ENCODE measurements at regions not wholly inside any gene's neighbourhood (a gene's known extent, or its start where the extent isn't known, plus 50 kb on each side); places are given as distances from the start of the nearest gene placed in this dataset.
A peak's percentile ranks its signal among the peaks of the same experiment; 100 is the strongest.

DNA sequence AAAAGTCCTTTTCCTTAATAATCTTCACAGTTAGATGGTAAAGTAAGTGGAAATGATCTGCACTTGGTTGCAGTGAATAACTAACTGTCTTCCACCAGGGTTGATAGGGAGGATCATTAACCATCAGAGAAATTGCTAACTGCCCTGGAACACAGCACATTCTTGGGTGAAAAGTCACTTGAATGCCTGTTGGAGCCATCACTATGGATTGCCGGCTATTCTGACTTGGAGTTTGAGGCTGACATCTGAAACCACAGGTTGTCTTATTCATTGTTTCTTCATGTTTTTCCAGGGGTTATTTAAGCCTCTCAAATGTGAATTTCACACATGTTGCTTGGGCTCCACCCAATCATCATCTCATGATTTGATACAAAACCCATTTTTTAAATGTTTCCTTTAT lies 901.4 kb downstream of the MCTP2 start:
- TF ChIP-seq EP300 (IDR thresholded peaks at IDR 0.05) (no peak), POLR2A (IDR thresholded peaks at IDR 0.05) (no peak), POLR2AphosphoS5 (IDR thresholded peaks at IDR 0.05) (no peak)
- TF ChIP-seq, protein P1, sequence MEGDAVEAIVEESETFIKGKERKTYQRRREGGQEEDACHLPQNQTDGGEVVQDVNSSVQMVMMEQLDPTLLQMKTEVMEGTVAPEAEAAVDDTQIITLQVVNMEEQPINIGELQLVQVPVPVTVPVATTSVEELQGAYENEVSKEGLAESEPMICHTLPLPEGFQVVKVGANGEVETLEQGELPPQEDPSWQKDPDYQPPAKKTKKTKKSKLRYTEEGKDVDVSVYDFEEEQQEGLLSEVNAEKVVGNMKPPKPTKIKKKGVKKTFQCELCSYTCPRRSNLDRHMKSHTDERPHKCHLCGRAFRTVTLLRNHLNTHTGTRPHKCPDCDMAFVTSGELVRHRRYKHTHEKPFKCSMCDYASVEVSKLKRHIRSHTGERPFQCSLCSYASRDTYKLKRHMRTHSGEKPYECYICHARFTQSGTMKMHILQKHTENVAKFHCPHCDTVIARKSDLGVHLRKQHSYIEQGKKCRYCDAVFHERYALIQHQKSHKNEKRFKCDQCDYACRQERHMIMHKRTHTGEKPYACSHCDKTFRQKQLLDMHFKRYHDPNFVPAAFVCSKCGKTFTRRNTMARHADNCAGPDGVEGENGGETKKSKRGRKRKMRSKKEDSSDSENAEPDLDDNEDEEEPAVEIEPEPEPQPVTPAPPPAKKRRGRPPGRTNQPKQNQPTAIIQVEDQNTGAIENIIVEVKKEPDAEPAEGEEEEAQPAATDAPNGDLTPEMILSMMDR (IDR thresholded peaks at IDR 0.05) = no peak
- intact Hi-C loops (cut with DNase I) = no loop called here
- Histone ChIP-seq H3K36me3 (no peaks in the 10 kb centered on the region), H3K4me3 (no peak overlapping the region), H3K4me1 (peaks cover 0 to 11% (median 8%) of the 10 kb centered on the region in 4 donors), H3K9me3 (no peaks in the 10 kb centered on the region), H3K27ac (peak overlapping the region in 1 of 4 donors; percentile 20), H3K27me3 (no peaks in the 10 kb centered on the region)
- DNase-seq = no peak
- WGBS, 2 donors = 76 to 79% methylated on average over 1 of the region's 1 CpG

DNA sequence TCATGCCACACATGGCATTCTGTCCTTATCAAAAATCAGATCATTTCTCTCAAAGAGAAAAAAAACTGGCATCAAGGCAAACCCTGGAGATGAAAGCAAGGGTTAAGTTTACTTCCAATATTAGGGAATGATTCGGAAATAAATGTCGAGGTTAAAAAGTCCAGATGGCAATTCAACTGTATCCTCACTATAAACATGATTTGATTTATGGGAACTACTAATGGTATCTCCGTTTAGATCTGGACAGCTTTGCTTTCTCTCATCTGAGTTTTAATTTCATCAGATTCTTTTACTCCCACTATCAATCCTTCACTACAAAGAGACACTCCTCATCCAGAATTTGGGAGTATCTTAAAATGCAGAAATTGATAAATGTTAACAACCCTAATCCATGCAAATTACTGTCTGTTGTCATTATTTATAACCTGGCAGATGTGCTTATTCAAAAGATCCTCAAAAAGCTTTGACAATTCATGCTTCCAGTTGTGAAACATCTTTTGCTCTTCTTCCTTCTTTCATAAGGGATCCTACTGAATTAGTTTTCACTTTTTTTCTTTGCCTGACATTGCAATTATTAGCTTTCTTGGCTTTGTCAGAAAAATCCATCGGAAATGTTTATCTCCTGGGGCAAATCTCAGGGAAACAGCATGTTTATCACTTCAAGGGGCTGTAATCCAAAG lies 903.2 kb downstream of the MCTP2 start:
- 17 to 42% methylated on average over 4 of the region's 4 CpGs for WGBS, 2 donors
- TF ChIP-seq POLR2AphosphoS5 (IDR thresholded peaks at IDR 0.05) = peak in 2 of 4 donors; percentile 29 to 32
- TF ChIP-seq, protein P1 (IDR thresholded peaks at IDR 0.05) = no peak
- Histone ChIP-seq H3K4me1 (peaks cover 0 to 11% (median 8%) of the 10 kb centered on the region in 4 donors), H3K27me3 (no peaks in the 10 kb centered on the region), H3K9me3 (no peaks in the 10 kb centered on the region), H3K27ac (peak overlapping the region in 1 of 4 donors; percentile 18), H3K4me3 (no peak overlapping the region), H3K36me3 (no peaks in the 10 kb centered on the region)
- DNase-seq = no peak
- intact Hi-C loops (cut with DNase I) = no loop called here

DNA sequence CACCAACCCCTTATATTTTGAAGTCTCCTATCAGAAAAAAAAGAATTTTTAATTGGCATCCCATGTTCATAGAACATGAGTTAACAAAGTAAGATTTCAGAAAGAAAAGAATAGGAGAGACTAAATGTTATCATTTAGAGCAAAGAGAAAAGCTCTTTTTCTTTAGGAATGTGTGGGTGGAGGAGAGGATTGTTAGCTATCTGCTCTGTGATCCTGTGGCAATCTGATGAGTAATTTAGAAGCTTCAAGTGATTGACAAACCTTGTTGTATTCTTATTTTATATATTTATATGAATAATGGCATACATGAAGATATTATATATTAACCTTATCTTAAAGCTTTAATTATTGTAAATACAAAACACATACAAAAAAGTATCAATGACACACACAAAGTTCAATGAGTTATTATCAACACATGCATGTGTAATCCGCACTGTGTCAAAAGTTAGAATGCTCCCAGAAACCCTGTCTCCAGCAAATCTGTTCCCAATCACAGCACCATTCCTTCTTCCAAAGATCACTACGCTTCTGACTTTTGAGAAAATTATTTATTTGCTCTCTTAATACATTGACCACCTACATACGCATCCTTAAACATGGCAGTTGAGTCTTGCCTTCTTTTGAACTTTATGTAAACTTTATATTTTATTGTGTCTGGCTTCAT lies 907.4 kb downstream of the MCTP2 start:
- Histone ChIP-seq H3K4me1 (peaks cover 0 to 23% (median 12%) of the 10 kb centered on the region in 4 donors), H3K27ac (no peak overlapping the region), H3K27me3 (no peaks in the 10 kb centered on the region), H3K36me3 (no peaks in the 10 kb centered on the region), H3K9me3 (no peaks in the 10 kb centered on the region), H3K4me3 (no peak overlapping the region)
- TF ChIP-seq POLR2A (IDR thresholded peaks at IDR 0.05) = no peak
- no peak for TF ChIP-seq EP300 (IDR thresholded peaks at IDR 0.05)
- no peak for TF ChIP-seq POLR2AphosphoS5 (IDR thresholded peaks at IDR 0.05)
- TF ChIP-seq, protein P1 (IDR thresholded peaks at IDR 0.05) = no peak
- DNase-seq = no peak
- intact Hi-C loops (cut with DNase I) = no loop called here
- 85% methylated on average over 3 of the region's 3 CpGs for WGBS, 2 donors

DNA sequence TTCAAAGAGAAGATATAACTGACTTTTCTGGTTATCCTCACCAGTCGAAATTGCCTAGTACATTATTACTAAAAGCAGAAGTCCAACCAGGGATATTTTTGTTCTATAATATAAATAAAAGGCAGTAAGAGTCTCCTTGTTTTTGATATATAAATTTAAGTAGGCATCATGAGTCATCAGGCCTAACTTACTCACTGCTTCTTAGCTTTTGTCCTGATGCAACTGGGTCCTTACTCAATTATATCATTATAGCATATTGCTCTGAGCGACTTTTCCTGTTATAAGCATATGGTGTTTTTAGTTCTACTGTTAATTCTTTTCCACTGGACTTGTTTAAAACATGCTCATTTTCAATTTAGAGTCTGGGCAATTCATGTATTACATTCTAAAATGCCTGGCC lies 910.1 kb downstream of the MCTP2 start:
- Histone ChIP-seq H3K36me3 (no peaks in the 10 kb centered on the region), H3K4me1 (peaks cover 0 to 16% (median 2%) of the 10 kb centered on the region in 4 donors), H3K27ac (peak overlapping the region in 2 of 4 donors; percentile 21 to 43), H3K27me3 (no peaks in the 10 kb centered on the region), H3K4me3 (no peak overlapping the region), H3K9me3 (no peaks in the 10 kb centered on the region)
- no peak for DNase-seq
- intact Hi-C loops (cut with DNase I) = no loop called here
- 53 to 70% methylated on average over 2 of the region's 2 CpGs for WGBS, 2 donors
- TF ChIP-seq EP300 (IDR thresholded peaks at IDR 0.05) (no peak), POLR2AphosphoS5 (IDR thresholded peaks at IDR 0.05) (no peak), POLR2A (IDR thresholded peaks at IDR 0.05) (no peak)
- TF ChIP-seq, protein P1 (IDR thresholded peaks at IDR 0.05) = no peak
